ENCODE measurements at regions not wholly inside any gene's neighbourhood (a gene's known extent, or its start where the extent isn't known, plus 50 kb on each side); places are given as distances from the start of the nearest gene placed in this dataset.

DNA sequence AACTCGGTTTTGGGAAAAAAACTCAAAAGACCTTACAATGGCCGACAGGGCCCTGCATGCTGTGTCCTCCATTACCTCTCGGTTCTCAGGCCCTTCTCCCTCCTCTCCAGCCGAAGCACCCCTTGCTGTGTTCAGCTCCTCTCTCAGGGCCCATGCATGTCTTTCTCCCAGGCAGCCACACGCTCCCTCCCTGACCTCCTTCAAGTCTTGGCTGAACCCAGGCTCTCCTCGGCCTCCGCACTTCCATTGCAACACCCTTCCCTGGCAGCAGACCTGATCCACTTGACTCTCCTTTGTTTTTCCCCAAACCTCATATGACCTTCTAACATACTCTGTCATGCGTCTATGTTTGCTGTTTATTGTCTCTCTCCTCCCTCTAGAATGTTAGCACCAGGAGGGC, 114.0 kb downstream of the CYP26B1 start:
- TF ChIP-seq, protein P1, sequence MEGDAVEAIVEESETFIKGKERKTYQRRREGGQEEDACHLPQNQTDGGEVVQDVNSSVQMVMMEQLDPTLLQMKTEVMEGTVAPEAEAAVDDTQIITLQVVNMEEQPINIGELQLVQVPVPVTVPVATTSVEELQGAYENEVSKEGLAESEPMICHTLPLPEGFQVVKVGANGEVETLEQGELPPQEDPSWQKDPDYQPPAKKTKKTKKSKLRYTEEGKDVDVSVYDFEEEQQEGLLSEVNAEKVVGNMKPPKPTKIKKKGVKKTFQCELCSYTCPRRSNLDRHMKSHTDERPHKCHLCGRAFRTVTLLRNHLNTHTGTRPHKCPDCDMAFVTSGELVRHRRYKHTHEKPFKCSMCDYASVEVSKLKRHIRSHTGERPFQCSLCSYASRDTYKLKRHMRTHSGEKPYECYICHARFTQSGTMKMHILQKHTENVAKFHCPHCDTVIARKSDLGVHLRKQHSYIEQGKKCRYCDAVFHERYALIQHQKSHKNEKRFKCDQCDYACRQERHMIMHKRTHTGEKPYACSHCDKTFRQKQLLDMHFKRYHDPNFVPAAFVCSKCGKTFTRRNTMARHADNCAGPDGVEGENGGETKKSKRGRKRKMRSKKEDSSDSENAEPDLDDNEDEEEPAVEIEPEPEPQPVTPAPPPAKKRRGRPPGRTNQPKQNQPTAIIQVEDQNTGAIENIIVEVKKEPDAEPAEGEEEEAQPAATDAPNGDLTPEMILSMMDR (IDR thresholded peaks at IDR 0.05), result no peak
- no peak for TF ChIP-seq POLR2A (IDR thresholded peaks at IDR 0.05)
